NB4 (cell line): ENCODE measurements at regions not wholly inside any gene's neighbourhood (a gene's known extent, or its start where the extent isn't known, plus 50 kb on each side); places are given as distances from the start of the nearest gene placed in this dataset.

Experiments
- DNase-seq: peaks from one replicate; pipeline ENCODE4 v3.0.0; 2010; ENCODE audit warnings: low read depth
- H3K4me3 ChIP-seq: one replicate; pipeline ENCODE4 v1.5.1; 2011; ENCODE audit warnings: mild to moderate bottlenecking, low read depth, low read length, moderate library complexity
- MYC ChIP-seq: IDR thresholded peaks from 2 replicates; pipeline ENCODE4 v1.6.1; 2011; ENCODE audit warnings: low read depth, low read length
- POLR2A ChIP-seq: IDR thresholded peaks from 2 replicates; pipeline ENCODE4 v1.6.1; 2011; ENCODE audit warnings: mild to moderate bottlenecking; ENCODE audit not compliant: insufficient read length; ENCODE audit errors: extremely low read depth
- TF ChIP-seq, protein P1 (sequence below): IDR thresholded peaks from 2 replicates; pipeline ENCODE4 v1.6.1; 2011; ENCODE audit warnings: low read depth, low read length
- TF ChIP-seq, protein P2 (sequence below): IDR thresholded peaks from one replicate; pipeline ENCODE4 v1.5.1; 2012; ENCODE audit warnings: low read depth, low read length

DNA sequence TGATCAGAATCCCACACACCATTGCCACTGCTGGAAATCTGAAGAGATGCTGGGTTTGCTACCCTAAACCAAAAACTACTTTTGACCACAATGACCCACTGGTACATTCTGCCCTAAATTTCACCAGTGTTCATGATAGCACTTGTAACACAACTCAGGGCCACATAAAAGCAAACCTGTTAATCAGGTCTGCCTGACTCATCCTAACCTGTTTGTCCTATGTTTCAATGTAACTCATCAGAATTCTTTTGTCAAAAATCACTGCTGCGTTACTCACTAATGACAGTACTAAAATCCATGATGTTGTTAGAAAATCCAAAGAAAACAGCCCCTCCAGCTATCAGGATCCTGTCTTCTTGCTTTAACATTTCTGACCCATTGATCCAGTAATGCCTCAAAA, 55.6 kb upstream of the XCR1 start:
- TF ChIP-seq POLR2A (no peak), MYC (no peak)
- TF ChIP-seq, protein P1, sequence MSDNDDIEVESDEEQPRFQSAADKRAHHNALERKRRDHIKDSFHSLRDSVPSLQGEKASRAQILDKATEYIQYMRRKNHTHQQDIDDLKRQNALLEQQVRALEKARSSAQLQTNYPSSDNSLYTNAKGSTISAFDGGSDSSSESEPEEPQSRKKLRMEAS = no peak
- TF ChIP-seq, protein P2, sequence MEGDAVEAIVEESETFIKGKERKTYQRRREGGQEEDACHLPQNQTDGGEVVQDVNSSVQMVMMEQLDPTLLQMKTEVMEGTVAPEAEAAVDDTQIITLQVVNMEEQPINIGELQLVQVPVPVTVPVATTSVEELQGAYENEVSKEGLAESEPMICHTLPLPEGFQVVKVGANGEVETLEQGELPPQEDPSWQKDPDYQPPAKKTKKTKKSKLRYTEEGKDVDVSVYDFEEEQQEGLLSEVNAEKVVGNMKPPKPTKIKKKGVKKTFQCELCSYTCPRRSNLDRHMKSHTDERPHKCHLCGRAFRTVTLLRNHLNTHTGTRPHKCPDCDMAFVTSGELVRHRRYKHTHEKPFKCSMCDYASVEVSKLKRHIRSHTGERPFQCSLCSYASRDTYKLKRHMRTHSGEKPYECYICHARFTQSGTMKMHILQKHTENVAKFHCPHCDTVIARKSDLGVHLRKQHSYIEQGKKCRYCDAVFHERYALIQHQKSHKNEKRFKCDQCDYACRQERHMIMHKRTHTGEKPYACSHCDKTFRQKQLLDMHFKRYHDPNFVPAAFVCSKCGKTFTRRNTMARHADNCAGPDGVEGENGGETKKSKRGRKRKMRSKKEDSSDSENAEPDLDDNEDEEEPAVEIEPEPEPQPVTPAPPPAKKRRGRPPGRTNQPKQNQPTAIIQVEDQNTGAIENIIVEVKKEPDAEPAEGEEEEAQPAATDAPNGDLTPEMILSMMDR = no peak
- DNase-seq = no peak
- no peak overlapping the region for H3K4me3 ChIP-seq

DNA sequence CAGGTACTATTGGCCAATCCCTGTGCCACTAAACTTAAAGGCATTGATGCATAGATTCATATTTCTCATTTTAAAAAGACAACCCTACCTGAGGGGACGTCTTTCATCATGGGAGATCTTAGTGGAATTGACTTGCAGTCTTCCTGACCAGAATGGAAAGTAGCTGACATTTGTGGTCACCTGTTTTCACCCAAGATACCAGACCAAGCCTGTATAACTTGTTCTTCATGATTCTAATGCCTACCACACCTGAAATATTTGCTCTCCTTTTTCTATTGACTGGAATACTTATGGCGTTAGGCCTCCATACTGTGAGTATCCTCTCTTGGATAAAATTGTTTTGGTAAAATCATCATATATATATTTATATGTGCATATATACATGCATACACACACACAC, 54.7 kb upstream of the XCR1 start:
- no peak for DNase-seq
- H3K4me3 ChIP-seq = no peak overlapping the region
- TF ChIP-seq POLR2A = no peak
- TF ChIP-seq, protein P1 = no peak
- TF ChIP-seq, protein P2 = no peak
- no peak for TF ChIP-seq MYC

DNA sequence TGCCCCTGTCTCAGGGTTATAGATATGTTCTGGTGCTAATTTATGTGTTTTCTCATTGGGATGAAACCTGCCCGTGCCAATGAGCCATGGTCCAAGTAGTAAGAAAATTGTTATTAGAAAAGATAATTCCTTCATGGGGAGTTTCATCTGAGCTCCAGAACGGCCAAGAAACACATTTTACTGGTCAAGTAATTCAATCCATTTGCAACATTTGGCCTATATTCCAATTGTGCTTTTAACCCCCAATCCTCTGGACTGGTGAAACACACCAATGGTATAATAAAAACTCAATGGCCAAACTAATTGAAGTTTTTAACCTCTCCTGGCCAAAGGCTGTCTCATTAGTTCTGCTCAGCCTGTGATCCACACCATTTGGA, 53.7 kb upstream of the XCR1 start:
- no peak overlapping the region for H3K4me3 ChIP-seq
- DNase-seq = no peak
- no peak for TF ChIP-seq MYC
- TF ChIP-seq, protein P2 = no peak
- no peak for TF ChIP-seq POLR2A
- TF ChIP-seq, protein P1 = no peak

DNA sequence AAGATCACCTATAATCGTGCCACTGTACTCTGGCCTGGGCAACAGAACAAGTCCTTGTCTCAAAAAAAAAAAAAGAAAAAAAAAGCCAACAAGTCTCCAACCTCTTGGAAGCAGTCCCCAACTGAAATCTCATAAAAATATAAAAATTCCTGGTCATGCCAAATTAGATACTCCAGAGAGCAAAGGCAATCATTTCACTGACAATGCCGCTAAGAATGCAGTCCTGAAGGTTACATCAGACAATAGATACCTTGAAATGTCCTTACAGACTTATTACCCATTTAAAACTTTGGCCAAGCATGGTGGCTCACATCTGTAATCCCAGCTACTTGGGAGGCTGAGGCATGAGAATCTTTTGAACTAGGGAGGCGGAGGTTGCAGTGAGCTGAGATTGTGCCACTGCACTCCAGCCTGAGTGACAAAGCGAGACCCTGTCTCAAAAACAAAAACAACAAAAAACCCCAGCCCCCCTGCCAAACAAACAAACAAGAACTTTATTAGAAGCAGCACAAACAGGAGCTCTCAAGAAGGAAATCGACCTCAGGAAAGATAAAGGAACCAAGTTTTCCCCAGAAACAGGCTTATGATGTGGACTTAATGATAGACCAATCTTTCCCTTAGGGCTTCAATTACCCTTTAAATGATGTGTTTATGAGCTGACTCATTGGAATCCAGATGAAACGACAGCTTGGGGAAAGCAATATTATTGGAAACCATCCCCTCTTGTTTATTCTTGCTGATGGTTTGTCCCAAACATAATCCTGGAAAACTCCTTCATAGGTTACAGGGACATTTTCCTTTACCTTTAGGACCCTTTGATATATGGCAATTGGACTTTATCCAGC, 53.1 kb upstream of the XCR1 start:
- no peak overlapping the region for H3K4me3 ChIP-seq
- TF ChIP-seq, protein P1 = no peak
- TF ChIP-seq MYC (no peak), POLR2A (no peak)
- TF ChIP-seq, protein P2 = no peak
- no peak for DNase-seq

DNA sequence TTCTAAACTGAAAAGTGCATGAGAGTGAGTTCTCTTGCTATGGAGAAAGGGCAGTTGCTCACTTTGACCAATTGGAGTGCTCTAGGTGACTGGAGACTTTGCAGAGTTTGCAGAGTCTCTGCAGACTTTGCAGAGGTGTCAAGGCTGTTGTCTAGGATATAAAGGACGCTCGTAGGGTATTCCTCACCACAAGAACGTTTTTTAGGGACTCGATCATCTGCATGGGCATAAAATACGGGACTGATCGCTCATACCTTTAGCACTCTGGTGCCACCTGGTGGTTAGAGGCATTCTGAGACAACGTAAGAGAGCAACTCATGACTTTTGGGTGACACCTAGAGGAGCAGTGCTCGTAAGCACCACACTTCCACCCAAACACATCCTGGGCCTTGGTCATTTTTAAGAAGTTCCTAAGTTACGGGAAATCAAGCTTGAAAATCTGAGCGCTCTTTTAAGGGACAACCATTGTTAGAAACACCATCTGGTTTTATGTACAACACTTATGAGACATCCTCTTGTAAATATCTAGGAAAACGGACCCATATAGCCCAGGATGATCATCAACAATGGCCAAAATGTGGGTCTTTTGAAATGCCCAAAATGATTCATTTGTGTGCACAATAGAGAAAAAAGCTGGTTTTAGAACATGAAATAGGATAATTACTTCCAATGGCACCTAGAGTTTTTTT, 51.6 kb upstream of the XCR1 start:
- TF ChIP-seq, protein P2 = peak; percentile 97
- TF ChIP-seq MYC (no peak), POLR2A (no peak)
- TF ChIP-seq, protein P1 = peak; percentile 64
- no peak overlapping the region for H3K4me3 ChIP-seq
- DNase-seq = peak; percentile 93
